GM23338 (cell line): ENCODE measurements at regions not wholly inside any gene's neighbourhood (a gene's known extent, or its start where the extent isn't known, plus 50 kb on each side); places are given as distances from the start of the nearest gene placed in this dataset.

Experiments
- ATAC-seq: fragments of 200-7000 bp; cut with Tn5 transposase; 3 replicates; pipeline ENCODE4 v1.9.1; 2020
- DNase-seq: peaks from one replicate; pipeline ENCODE4 v3.0.0-alpha.2; 2015; ENCODE audit warnings: low spot score
- H2AFZ ChIP-seq: fragments of 200-600 bp; sonication (generic); 2 replicates; pipeline ENCODE4 v1.8.0; 2016; ENCODE audit warnings: antibody characterized with exemption, mild to moderate bottlenecking, moderate library complexity
- H3F3A ChIP-seq: fragments of 200-600 bp; sonication (generic); replicated peaks from 2 replicates; pipeline ENCODE4 v1.8.0; 2017; ENCODE audit warnings: antibody characterized with exemption, mixed run types, low read depth
- H3K27ac ChIP-seq: fragments of 200-600 bp; sonication (generic); 2 replicates; pipeline ENCODE4 v1.6.1; 2016; ENCODE audit warnings: low read depth
- H3K27me3 ChIP-seq: fragments of 200-600 bp; sonication (generic); 2 replicates; pipeline ENCODE4 v1.8.0; 2016; ENCODE audit warnings: mild to moderate bottlenecking, mixed run types, moderate library complexity; ENCODE audit not compliant: insufficient read depth
- H3K36me3 ChIP-seq: fragments of 200-600 bp; sonication (generic); 2 replicates; pipeline ENCODE4 v1.8.0; 2016; ENCODE audit warnings: mild to moderate bottlenecking; ENCODE audit not compliant: insufficient read depth
- H3K4me1 ChIP-seq: fragments of 200-600 bp; sonication (generic); 2 replicates; pipeline ENCODE4 v1.8.0; 2016; ENCODE audit warnings: mild to moderate bottlenecking, moderate library complexity; ENCODE audit not compliant: insufficient read depth
- H3K4me2 ChIP-seq: fragments of 200-600 bp; sonication (generic); 2 replicates; pipeline ENCODE4 v1.7.1; 2017; ENCODE audit warnings: mixed run types
- H3K4me3 ChIP-seq: fragments of 200-600 bp; sonication (generic); 2 replicates; pipeline ENCODE4 v1.6.1; 2016; ENCODE audit warnings: mixed run types
- H3K79me2 ChIP-seq: fragments of 200-600 bp; sonication (generic); replicated peaks from 2 replicates; pipeline ENCODE4 v1.8.0; 2017; ENCODE audit warnings: mild to moderate bottlenecking; ENCODE audit not compliant: insufficient read depth
- H3K9me2 ChIP-seq: fragments of 200-600 bp; sonication (generic); 2 replicates; pipeline ENCODE4 v1.8.0; 2017; ENCODE audit not compliant: insufficient read depth
- H4K20me1 ChIP-seq: fragments of 200-600 bp; sonication (generic); replicated peaks from 2 replicates; pipeline ENCODE4 v1.8.0; 2017; ENCODE audit warnings: mild to moderate bottlenecking; ENCODE audit not compliant: insufficient read depth
- H3K27ac Mint-ChIP-seq: 2 replicates; pipeline ENCODE4 v1.8.0; 2020; ENCODE audit warnings: inconsistent platforms, mild to moderate bottlenecking, moderate library complexity, mixed read lengths
- H3K27me3 Mint-ChIP-seq: 3 replicates; pipeline ENCODE4 v1.8.0; 2022; ENCODE audit warnings: low read depth, mild to moderate bottlenecking, moderate library complexity, mixed read lengths, inconsistent platforms; ENCODE audit not compliant: insufficient read depth, poor library complexity
- H3K36me3 Mint-ChIP-seq: 3 replicates; pipeline ENCODE4 v1.8.0; 2021; ENCODE audit warnings: low read depth, mild to moderate bottlenecking, inconsistent platforms, moderate library complexity, mixed read lengths
- H3K4me1 Mint-ChIP-seq: 3 replicates; pipeline ENCODE4 v1.8.0; 2020; ENCODE audit warnings: mild to moderate bottlenecking, inconsistent platforms, mixed read lengths
- H3K4me3 Mint-ChIP-seq: 3 replicates; pipeline ENCODE4 v1.8.0; 2021; ENCODE audit warnings: moderate library complexity, mild to moderate bottlenecking, inconsistent platforms, mixed read lengths
- H3K9me3 Mint-ChIP-seq: 3 replicates; pipeline ENCODE4 v1.8.0; 2020; ENCODE audit warnings: moderate library complexity, mild to moderate bottlenecking, inconsistent platforms, mixed read lengths
- CREB1 ChIP-seq: fragments of 250-450 bp; sonication (Bioruptor Pico); IDR thresholded peaks from 2 replicates; pipeline ENCODE4 v1.5.0; 2020; ENCODE audit warnings: low read depth, mild to moderate bottlenecking, moderate library complexity
- EZH2 ChIP-seq: fragments of 200-600 bp; sonication (generic); IDR thresholded peaks from one replicate; pipeline ENCODE4 v1.8.0; 2017; ENCODE audit warnings: antibody characterized with exemption, mild to moderate bottlenecking, low read depth; ENCODE audit not compliant: unreplicated experiment
- EZH2phosphoT487 ChIP-seq: fragments of 200-600 bp; sonication (generic); IDR thresholded peaks from one replicate; pipeline ENCODE4 v1.8.1; 2018; ENCODE audit warnings: antibody characterized with exemption; ENCODE audit not compliant: unreplicated experiment
- JUNB ChIP-seq: IDR thresholded peaks from one replicate; pipeline ENCODE4 v1.6.1; 2016; ENCODE audit warnings: antibody characterized with exemption; ENCODE audit not compliant: unreplicated experiment
- NANOG ChIP-seq: IDR thresholded peaks from 2 replicates; pipeline ENCODE4 v1.6.1; 2016; ENCODE audit warnings: antibody characterized with exemption, borderline replicate concordance
- POLR2AphosphoS5 ChIP-seq: IDR thresholded peaks from 2 replicates; pipeline ENCODE4 v1.6.1; 2016; ENCODE audit warnings: antibody characterized with exemption, low read depth
- STAT1 ChIP-seq: IDR thresholded peaks from one replicate; pipeline ENCODE4 v1.6.1; 2016; ENCODE audit warnings: antibody characterized with exemption; ENCODE audit not compliant: unreplicated experiment
- ZNF114 ChIP-seq: fragments of 250-450 bp; sonication (Bioruptor Pico); IDR thresholded peaks from 2 replicates; pipeline ENCODE4 v1.5.0; 2020; ENCODE audit warnings: mild to moderate bottlenecking, moderate library complexity
- ZNF331 ChIP-seq: fragments of 250-450 bp; sonication (Bioruptor Pico); IDR thresholded peaks from 2 replicates; pipeline ENCODE4 v1.5.0; 2020; ENCODE audit warnings: low read depth, mild to moderate bottlenecking, moderate library complexity
- ZNF462 ChIP-seq: fragments of 250-450 bp; sonication (Bioruptor Pico); IDR thresholded peaks from 2 replicates; pipeline ENCODE4 v1.5.0; 2020; ENCODE audit warnings: mild to moderate bottlenecking, moderate library complexity
- TF ChIP-seq, protein P1 (sequence below): IDR thresholded peaks from one replicate; pipeline ENCODE4 v1.6.1; 2018; ENCODE audit warnings: antibody characterized with exemption; ENCODE audit not compliant: unreplicated experiment
- TF ChIP-seq, protein P2 (sequence below), 2 experiments: fragments of 200-600 bp in 1 of 2; sonication (generic) in 1 of 2; conservative IDR thresholded peaks; 2 replicates each; pipeline versions ENCODE4 v1.5.1 to v1.6.1; 2016 to 2017; ENCODE audit warnings: antibody characterized with exemption in 2 of 2, low read depth in 2 of 2, mild to moderate bottlenecking in 2 of 2, moderate library complexity in 1 of 2
- TF ChIP-seq, protein P3 (sequence below): IDR thresholded peaks from 2 replicates; pipeline ENCODE4 v1.6.1; 2016; ENCODE audit warnings: antibody characterized with exemption

- Mint-ChIP-seq H3K36me3 (no peaks in the 10 kb centered on the region), H3K4me3 (no peak overlapping the region), H3K27ac (no peak overlapping the region), H3K27me3 (peaks cover 2% of the 10 kb centered on the region), H3K4me1 (peaks cover 7% of the 10 kb centered on the region), H3K9me3 (no peaks in the 10 kb centered on the region)
- H3K36me3 ChIP-seq: no peaks in the 10 kb centered on the region
- no peak overlapping the region for H3K4me2 ChIP-seq
- no peak overlapping the region for H3K4me3 ChIP-seq
- no peaks in the 10 kb centered on the region for H4K20me1 ChIP-seq
- H2AFZ ChIP-seq: no peak overlapping the region
- no peaks in the 10 kb centered on the region for H3K4me1 ChIP-seq
- TF ChIP-seq ZNF462: no peak
- no peak for TF ChIP-seq ZNF114 (CRISPR knock-in tag)
- TF ChIP-seq EZH2phosphoT487: no peak
- TF ChIP-seq EZH2: no peak
- TF ChIP-seq CREB1 (CRISPR knock-in tag): no peak
- TF ChIP-seq, protein P1, sequence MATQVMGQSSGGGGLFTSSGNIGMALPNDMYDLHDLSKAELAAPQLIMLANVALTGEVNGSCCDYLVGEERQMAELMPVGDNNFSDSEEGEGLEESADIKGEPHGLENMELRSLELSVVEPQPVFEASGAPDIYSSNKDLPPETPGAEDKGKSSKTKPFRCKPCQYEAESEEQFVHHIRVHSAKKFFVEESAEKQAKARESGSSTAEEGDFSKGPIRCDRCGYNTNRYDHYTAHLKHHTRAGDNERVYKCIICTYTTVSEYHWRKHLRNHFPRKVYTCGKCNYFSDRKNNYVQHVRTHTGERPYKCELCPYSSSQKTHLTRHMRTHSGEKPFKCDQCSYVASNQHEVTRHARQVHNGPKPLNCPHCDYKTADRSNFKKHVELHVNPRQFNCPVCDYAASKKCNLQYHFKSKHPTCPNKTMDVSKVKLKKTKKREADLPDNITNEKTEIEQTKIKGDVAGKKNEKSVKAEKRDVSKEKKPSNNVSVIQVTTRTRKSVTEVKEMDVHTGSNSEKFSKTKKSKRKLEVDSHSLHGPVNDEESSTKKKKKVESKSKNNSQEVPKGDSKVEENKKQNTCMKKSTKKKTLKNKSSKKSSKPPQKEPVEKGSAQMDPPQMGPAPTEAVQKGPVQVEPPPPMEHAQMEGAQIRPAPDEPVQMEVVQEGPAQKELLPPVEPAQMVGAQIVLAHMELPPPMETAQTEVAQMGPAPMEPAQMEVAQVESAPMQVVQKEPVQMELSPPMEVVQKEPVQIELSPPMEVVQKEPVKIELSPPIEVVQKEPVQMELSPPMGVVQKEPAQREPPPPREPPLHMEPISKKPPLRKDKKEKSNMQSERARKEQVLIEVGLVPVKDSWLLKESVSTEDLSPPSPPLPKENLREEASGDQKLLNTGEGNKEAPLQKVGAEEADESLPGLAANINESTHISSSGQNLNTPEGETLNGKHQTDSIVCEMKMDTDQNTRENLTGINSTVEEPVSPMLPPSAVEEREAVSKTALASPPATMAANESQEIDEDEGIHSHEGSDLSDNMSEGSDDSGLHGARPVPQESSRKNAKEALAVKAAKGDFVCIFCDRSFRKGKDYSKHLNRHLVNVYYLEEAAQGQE: no peak
- TF ChIP-seq, protein P2, sequence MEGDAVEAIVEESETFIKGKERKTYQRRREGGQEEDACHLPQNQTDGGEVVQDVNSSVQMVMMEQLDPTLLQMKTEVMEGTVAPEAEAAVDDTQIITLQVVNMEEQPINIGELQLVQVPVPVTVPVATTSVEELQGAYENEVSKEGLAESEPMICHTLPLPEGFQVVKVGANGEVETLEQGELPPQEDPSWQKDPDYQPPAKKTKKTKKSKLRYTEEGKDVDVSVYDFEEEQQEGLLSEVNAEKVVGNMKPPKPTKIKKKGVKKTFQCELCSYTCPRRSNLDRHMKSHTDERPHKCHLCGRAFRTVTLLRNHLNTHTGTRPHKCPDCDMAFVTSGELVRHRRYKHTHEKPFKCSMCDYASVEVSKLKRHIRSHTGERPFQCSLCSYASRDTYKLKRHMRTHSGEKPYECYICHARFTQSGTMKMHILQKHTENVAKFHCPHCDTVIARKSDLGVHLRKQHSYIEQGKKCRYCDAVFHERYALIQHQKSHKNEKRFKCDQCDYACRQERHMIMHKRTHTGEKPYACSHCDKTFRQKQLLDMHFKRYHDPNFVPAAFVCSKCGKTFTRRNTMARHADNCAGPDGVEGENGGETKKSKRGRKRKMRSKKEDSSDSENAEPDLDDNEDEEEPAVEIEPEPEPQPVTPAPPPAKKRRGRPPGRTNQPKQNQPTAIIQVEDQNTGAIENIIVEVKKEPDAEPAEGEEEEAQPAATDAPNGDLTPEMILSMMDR (conservative IDR thresholded peaks at IDR 0.05; ENCODE audit: low read depth in 2 of 2): no peak
- TF ChIP-seq, protein P3, sequence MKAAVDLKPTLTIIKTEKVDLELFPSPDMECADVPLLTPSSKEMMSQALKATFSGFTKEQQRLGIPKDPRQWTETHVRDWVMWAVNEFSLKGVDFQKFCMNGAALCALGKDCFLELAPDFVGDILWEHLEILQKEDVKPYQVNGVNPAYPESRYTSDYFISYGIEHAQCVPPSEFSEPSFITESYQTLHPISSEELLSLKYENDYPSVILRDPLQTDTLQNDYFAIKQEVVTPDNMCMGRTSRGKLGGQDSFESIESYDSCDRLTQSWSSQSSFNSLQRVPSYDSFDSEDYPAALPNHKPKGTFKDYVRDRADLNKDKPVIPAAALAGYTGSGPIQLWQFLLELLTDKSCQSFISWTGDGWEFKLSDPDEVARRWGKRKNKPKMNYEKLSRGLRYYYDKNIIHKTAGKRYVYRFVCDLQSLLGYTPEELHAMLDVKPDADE: no peak
- TF ChIP-seq ZNF331 (CRISPR knock-in tag): no peak
- no peak for TF ChIP-seq STAT1
- no peak for TF ChIP-seq NANOG
- no peak for TF ChIP-seq POLR2AphosphoS5
- TF ChIP-seq JUNB: no peak
- no peaks in the 10 kb centered on the region for H3K27me3 ChIP-seq
- DNase-seq: no peak
- H3K9me2 ChIP-seq: 0 out of 2 replicates have a peak, but pooled peaks cover 4% of the 10 kb centered on the region
- no peaks in the 10 kb centered on the region for H3F3A ChIP-seq
- H3K27ac ChIP-seq: no peak overlapping the region
- ATAC-seq: no peak
- no peaks in the 10 kb centered on the region for H3K79me2 ChIP-seq
These were observed 109.4 kb upstream of the GUCA2B start for GRCh38 chr1:42043811-42044210.
